NB4 (cell line): ENCODE measurements at regions not wholly inside any gene's neighbourhood (a gene's known extent, or its start where the extent isn't known, plus 50 kb on each side); places are given as distances from the start of the nearest gene placed in this dataset.

Experiments
- DNase-seq: peaks from one replicate; pipeline ENCODE4 v3.0.0; 2010; ENCODE audit warnings: low read depth
- H3K4me3 ChIP-seq: one replicate; pipeline ENCODE4 v1.5.1; 2011; ENCODE audit warnings: mild to moderate bottlenecking, low read depth, low read length, moderate library complexity
- CTCF ChIP-seq: IDR thresholded peaks from one replicate; pipeline ENCODE4 v1.5.1; 2012; ENCODE audit warnings: low read depth, low read length
- MAX ChIP-seq: IDR thresholded peaks from 2 replicates; pipeline ENCODE4 v1.6.1; 2011; ENCODE audit warnings: low read depth, low read length
- MYC ChIP-seq: IDR thresholded peaks from 2 replicates; pipeline ENCODE4 v1.6.1; 2011; ENCODE audit warnings: low read depth, low read length
- POLR2A ChIP-seq: IDR thresholded peaks from 2 replicates; pipeline ENCODE4 v1.6.1; 2011; ENCODE audit warnings: mild to moderate bottlenecking; ENCODE audit not compliant: insufficient read length; ENCODE audit errors: extremely low read depth

GRCh38 chr16:20137909-20138308 is 64.2 kb upstream of the GPR139 start:
- H3K4me3 ChIP-seq, result no peak overlapping the region
- DNase-seq, result no peak
- TF ChIP-seq POLR2A, result no peak
- TF ChIP-seq CTCF, result no peak
- no peak for TF ChIP-seq MAX
- no peak for TF ChIP-seq MYC

DNA sequence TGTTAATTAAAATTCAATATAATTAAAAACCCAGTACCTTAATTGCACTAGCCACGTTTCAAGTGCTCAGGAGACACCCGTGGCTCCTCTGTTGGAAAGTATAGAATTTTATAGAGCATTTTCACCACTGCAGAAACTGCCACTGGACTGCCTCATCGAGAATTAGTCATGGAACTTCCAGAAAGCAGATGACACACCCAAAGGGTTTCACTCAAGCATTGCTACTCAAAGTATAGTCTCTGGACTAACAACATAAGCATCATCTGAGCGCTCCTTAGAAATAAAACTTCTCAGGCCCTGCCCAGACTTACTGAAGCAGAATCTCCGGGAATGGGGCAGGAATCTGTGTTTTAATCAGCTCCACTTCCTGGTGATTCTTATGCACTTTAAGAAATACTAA is 63.5 kb upstream of the GPR139 start:
- no peak for DNase-seq
- TF ChIP-seq CTCF (no peak), POLR2A (no peak), MYC (no peak)
- no peak overlapping the region for H3K4me3 ChIP-seq

DNA sequence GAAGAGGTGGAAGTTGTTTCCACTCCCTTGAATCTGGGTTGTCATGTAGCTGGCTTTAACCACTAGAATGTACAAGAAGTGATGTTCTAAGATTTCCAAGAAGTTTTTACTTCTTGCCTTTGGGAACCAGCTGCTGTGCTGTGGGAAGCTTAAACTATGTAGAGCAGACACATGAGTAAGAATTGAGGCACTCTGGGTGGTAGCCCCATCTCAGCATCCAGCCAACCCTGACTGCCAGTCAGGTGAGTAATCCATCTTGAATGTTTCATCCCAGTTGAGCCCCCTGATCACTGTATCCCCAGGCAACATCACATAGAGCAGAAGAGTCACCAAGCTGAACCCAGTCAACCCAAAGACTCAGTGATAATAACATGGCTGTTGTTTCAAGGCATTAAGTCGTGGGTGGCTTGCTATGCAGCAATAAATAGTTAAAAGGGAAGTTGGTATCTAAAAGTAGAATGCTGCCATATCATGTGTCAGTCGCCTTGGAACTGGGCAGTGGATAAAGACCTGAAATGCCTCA is 62.8 kb upstream of the GPR139 start:
- no peak overlapping the region for H3K4me3 ChIP-seq
- DNase-seq, result no peak
- TF ChIP-seq MAX (no peak), MYC (no peak), CTCF (no peak)

DNA sequence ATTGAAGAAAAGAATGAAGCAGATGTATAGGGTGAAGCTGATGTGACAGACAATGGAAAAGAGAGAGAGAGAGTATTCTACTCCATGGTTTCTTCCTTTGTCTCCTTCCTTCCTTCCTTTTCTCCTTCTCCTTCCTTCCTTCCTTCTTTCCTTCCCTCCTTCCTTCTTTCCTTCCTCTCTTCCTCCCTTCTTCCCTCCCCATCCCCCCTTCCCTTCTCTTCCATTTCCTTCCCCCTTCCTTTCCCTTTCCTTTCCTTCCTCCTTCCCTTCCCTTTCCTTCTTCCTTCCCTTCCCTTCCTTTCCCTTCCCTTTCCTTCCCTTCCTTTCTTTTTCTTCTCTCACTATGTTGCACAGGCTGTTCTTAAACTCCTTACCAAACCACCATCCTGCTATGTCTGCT is 55.7 kb upstream of the GPR139 start:
- no peak overlapping the region for H3K4me3 ChIP-seq
- no peak for TF ChIP-seq MAX
- no peak for DNase-seq
